Ectodermal cell (in vitro differentiated cells): ENCODE measurements at regions not wholly inside any gene's neighbourhood (a gene's known extent, or its start where the extent isn't known, plus 50 kb on each side); places are given as distances from the start of the nearest gene placed in this dataset.
"Not testable (repeated sequence)": the region's sequence is repeated elsewhere in the genome, so short reads cannot be mapped to it uniquely, and the experiment has no call there.

ENCODE experiments used
- H3K27ac ChIP-seq: 2 replicates; pipeline ENCODE4 v1.7.0; 2013; ENCODE audit warnings: mild to moderate bottlenecking, low read depth, low read length; ENCODE audit not compliant: insufficient read depth, poor library complexity, severe bottlenecking
- H3K27me3 ChIP-seq: 2 replicates; pipeline ENCODE4 v1.7.0; 2013; ENCODE audit warnings: mild to moderate bottlenecking, low read length; ENCODE audit not compliant: insufficient read depth, control insufficient read depth, poor library complexity, severe bottlenecking
- H3K36me3 ChIP-seq: one replicate; pipeline ENCODE4 v1.7.0; 2013; ENCODE audit warnings: low read length; ENCODE audit not compliant: control insufficient read depth, insufficient read depth
- H3K4me1 ChIP-seq: one replicate; pipeline ENCODE4 v1.7.0; 2013; ENCODE audit warnings: low read length; ENCODE audit not compliant: control insufficient read depth, insufficient read depth
- H3K4me3 ChIP-seq: 2 replicates; pipeline ENCODE4 v1.7.0; 2013; ENCODE audit warnings: low read depth, low read length, control low read depth; ENCODE audit not compliant: insufficient read depth
- H3K9me3 ChIP-seq: 2 replicates; pipeline ENCODE4 v1.7.0; 2013; ENCODE audit warnings: mild to moderate bottlenecking, low read length, moderate library complexity; ENCODE audit not compliant: control insufficient read depth
- WGBS, 2 experiments: methylation state at CpG; one replicate each; pipeline ENCODE4 v1.1.7; 2013; ENCODE audit warnings: missing lambda C conversion rate in 2 of 2; 5-methylcytosine and 5-hydroxymethylcytosine counted together

- Histone ChIP-seq H3K27ac (no peak overlapping the region), H3K9me3 (no peaks in the 10 kb centered on the region), H3K36me3 (no peaks in the 10 kb centered on the region), H3K27me3 (no peaks in the 10 kb centered on the region), H3K4me1 (no peaks in the 10 kb centered on the region), H3K4me3 (no peak overlapping the region)
- 90 to 96% methylated on average over 2 of the region's 2 CpGs for WGBS, 2 experiments
Measured at GRCh38 chr6:845101-845500, 152.2 kb upstream of the EXOC2 start.

- H3K36me3 ChIP-seq, result no peaks in the 10 kb centered on the region
- H3K9me3 ChIP-seq, result no peaks in the 10 kb centered on the region
- no peaks in the 10 kb centered on the region for H3K27me3 ChIP-seq
- H3K27ac ChIP-seq, result no peak overlapping the region
- no peak overlapping the region for H3K4me3 ChIP-seq
- 77 to 80% methylated on average over 9 of the region's 9 CpGs for WGBS, 2 experiments
- no peaks in the 10 kb centered on the region for H3K4me1 ChIP-seq
Measured at GRCh38 chr6:842141-842540, 149.2 kb upstream of the EXOC2 start.

GRCh38 chr6:841569-841968, 148.6 kb upstream of the EXOC2 start:
- no peaks in the 10 kb centered on the region for H3K27me3 ChIP-seq
- no peak overlapping the region for H3K4me3 ChIP-seq
- no peaks in the 10 kb centered on the region for H3K4me1 ChIP-seq
- H3K27ac ChIP-seq, result no peak overlapping the region
- no peaks in the 10 kb centered on the region for H3K9me3 ChIP-seq
- no peaks in the 10 kb centered on the region for H3K36me3 ChIP-seq
- 92% methylated on average over 5 to 6 of the region's 6 CpGs for WGBS, 2 experiments

- no peaks in the 10 kb centered on the region for H3K36me3 ChIP-seq
- 88 to 100% methylated on average over 1 to 2 of the region's 2 CpGs for WGBS, 2 experiments
Measured at GRCh38 chr6:839201-839600, 146.3 kb upstream of the EXOC2 start.

GRCh38 chr6:837380-837779, 144.4 kb upstream of the EXOC2 start:
- 92 to 93% methylated on average over 4 of the region's 4 CpGs for WGBS, 2 experiments
- no peaks in the 10 kb centered on the region for H3K9me3 ChIP-seq
- H3K27ac ChIP-seq, result no peak overlapping the region

More at GRCh38 chr6:839201-839600, 146.3 kb upstream of the EXOC2 start:
- Histone ChIP-seq H3K27ac (no peak overlapping the region), H3K4me3 (no peak overlapping the region), H3K27me3 (no peaks in the 10 kb centered on the region), H3K4me1 (no peaks in the 10 kb centered on the region), H3K9me3 (no peaks in the 10 kb centered on the region)

GRCh38 chr6:836276-836853, 143.4 kb upstream of the EXOC2 start:
- Histone ChIP-seq H3K4me1 (no peaks in the 10 kb centered on the region), H3K4me3 (no peak overlapping the region), H3K36me3 (no peaks in the 10 kb centered on the region), H3K27me3 (no peaks in the 10 kb centered on the region), H3K27ac (no peak overlapping the region), H3K9me3 (no peaks in the 10 kb centered on the region)
- WGBS, 2 experiments, result 85 to 90% methylated on average over 2 of the region's 2 CpGs

More at GRCh38 chr6:837380-837779, 144.4 kb upstream of the EXOC2 start:
- Histone ChIP-seq H3K36me3 (no peaks in the 10 kb centered on the region), H3K4me1 (no peaks in the 10 kb centered on the region), H3K27me3 (no peaks in the 10 kb centered on the region), H3K4me3 (no peak overlapping the region)

GRCh38 chr6:835476-836160, 142.7 kb upstream of the EXOC2 start:
- Histone ChIP-seq H3K36me3 (no peaks in the 10 kb centered on the region), H3K27me3 (no peaks in the 10 kb centered on the region), H3K27ac (no peak overlapping the region), H3K4me1 (no peaks in the 10 kb centered on the region), H3K4me3 (no peak overlapping the region), H3K9me3 (no peaks in the 10 kb centered on the region)
- WGBS, 2 experiments, result 89 to 93% methylated on average over 2 to 3 of the region's 3 CpGs

- no peaks in the 10 kb centered on the region for H3K4me1 ChIP-seq
- H3K9me3 ChIP-seq, result no peaks in the 10 kb centered on the region
- H3K27ac ChIP-seq, result no peak overlapping the region
- no peak overlapping the region for H3K4me3 ChIP-seq
- WGBS, 2 experiments, result 85 to 95% methylated on average over 1 to 2 of the region's 2 CpGs
- H3K36me3 ChIP-seq, result no peaks in the 10 kb centered on the region
- no peaks in the 10 kb centered on the region for H3K27me3 ChIP-seq
Measured at GRCh38 chr6:834866-835265, 141.9 kb upstream of the EXOC2 start.

GRCh38 chr6:834190-834589, 141.3 kb upstream of the EXOC2 start:
- Histone ChIP-seq H3K27ac (no peak overlapping the region), H3K36me3 (no peaks in the 10 kb centered on the region), H3K9me3 (no peaks in the 10 kb centered on the region), H3K4me1 (peaks cover 3% of the 10 kb centered on the region), H3K4me3 (no peak overlapping the region), H3K27me3 (no peaks in the 10 kb centered on the region)
- WGBS, 2 experiments, result 87 to 88% methylated on average over 2 of the region's 2 CpGs

GRCh38 chr6:832804-833203, 139.9 kb upstream of the EXOC2 start:
- 80 to 94% methylated on average over 1 to 2 of the region's 2 CpGs for WGBS, 2 experiments
- H3K4me1 ChIP-seq, H3K36me3 ChIP-seq, H3K9me3 ChIP-seq, H3K27ac ChIP-seq, H3K4me3 ChIP-seq, H3K27me3 ChIP-seq: not testable (repeated sequence)
